ENCODE measurements at regions not wholly inside any gene's neighbourhood (a gene's known extent, or its start where the extent isn't known, plus 50 kb on each side); places are given as distances from the start of the nearest gene placed in this dataset.

- DNase-seq = no peak
- Histone ChIP-seq H3K27me3 (no peaks in the 10 kb centered on the region), H3K27ac (no peak overlapping the region), H3K4me3 (no peak overlapping the region), H3K36me3 (no peaks in the 10 kb centered on the region), H3K9me3 (no peaks in the 10 kb centered on the region), H3K4me1 (no peaks in the 10 kb centered on the region)
- TF ChIP-seq POLR2A (IDR thresholded peaks at IDR 0.05) (no peak), CTCF (IDR thresholded peaks at IDR 0.05) (no peak)
- intact Hi-C loops (cut with DNase I; ENCODE audit: low total_unique reads) = no loop called here
Measured at GRCh38 chr16:9437115-9437514, 345.7 kb downstream of the HAPSTR1 start.

DNA sequence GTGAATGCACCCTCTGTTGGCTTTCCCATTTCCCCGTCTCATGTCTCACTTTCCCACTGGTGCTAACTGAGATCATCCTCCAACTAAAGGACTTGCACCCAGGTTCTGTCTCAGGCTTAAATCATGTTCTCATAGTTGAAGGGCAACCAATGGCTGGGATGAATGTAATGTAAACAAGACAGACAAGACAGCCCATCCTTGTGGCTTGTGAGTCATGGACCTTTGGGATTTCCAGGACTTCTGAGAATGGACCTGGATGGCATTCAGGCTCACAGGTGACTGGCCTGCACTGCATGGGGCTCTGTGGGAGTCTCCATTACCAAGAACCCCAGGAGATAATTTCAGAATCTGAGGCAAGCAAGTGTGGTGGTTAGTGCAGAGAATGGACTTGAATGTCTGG is 347.5 kb downstream of the HAPSTR1 start:
- Histone ChIP-seq H3K9me3 (no peaks in the 10 kb centered on the region), H3K4me1 (no peaks in the 10 kb centered on the region), H3K36me3 (no peaks in the 10 kb centered on the region), H3K27me3 (no peaks in the 10 kb centered on the region), H3K27ac (no peak overlapping the region), H3K4me3 (no peak overlapping the region)
- TF ChIP-seq CTCF (IDR thresholded peaks at IDR 0.05) (no peak), POLR2A (IDR thresholded peaks at IDR 0.05) (no peak)
- intact Hi-C loops (cut with DNase I; ENCODE audit: low total_unique reads) = no loop called here
- DNase-seq = no peak

DNA sequence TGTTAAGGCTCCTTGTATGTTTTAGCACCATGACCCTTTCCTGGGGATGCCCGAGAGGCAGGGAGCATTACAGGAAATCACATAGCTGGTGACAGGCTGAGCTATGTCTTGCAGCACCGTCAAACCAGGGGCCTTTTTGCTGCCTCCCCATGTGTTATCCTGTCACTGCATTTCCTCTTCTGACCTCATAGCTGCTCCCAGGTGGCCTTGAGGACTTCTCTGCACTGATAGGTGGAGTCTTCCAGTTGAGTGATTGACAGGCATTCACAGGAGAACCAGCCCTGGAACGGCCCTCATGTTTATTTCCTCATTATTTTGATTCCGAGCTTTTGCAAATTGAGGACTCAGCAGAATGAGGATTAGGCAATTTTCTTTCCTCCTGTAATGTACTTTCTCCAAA is 349.6 kb downstream of the HAPSTR1 start:
- Histone ChIP-seq H3K4me3 (no peak overlapping the region), H3K27me3 (no peaks in the 10 kb centered on the region), H3K36me3 (no peaks in the 10 kb centered on the region), H3K27ac (no peak overlapping the region), H3K9me3 (no peaks in the 10 kb centered on the region), H3K4me1 (no peaks in the 10 kb centered on the region)
- no peak for DNase-seq
- intact Hi-C loops (cut with DNase I; ENCODE audit: low total_unique reads) = no loop called here
- TF ChIP-seq CTCF (IDR thresholded peaks at IDR 0.05) (no peak), POLR2A (IDR thresholded peaks at IDR 0.05) (no peak)

GRCh38 chr16:9443864-9444263 is 352.4 kb downstream of the HAPSTR1 start:
- no peaks in the 10 kb centered on the region for H3K9me3 ChIP-seq
- no peak overlapping the region for H3K4me3 ChIP-seq
- H3K27me3 ChIP-seq = no peaks in the 10 kb centered on the region
- intact Hi-C loops (cut with DNase I; ENCODE audit: low total_unique reads) = no loop called here
- H3K4me1 ChIP-seq = no peaks in the 10 kb centered on the region
- no peaks in the 10 kb centered on the region for H3K36me3 ChIP-seq
- TF ChIP-seq CTCF (IDR thresholded peaks at IDR 0.05) = no peak
- no peak for TF ChIP-seq POLR2A (IDR thresholded peaks at IDR 0.05)
- no peak overlapping the region for H3K27ac ChIP-seq
- DNase-seq = no peak

- DNase-seq = no peak
- TF ChIP-seq CTCF (IDR thresholded peaks at IDR 0.05) (no peak), POLR2A (IDR thresholded peaks at IDR 0.05) (no peak)
- intact Hi-C loops (cut with DNase I; ENCODE audit: low total_unique reads) = no loop called here
- Histone ChIP-seq H3K27ac (no peak overlapping the region), H3K36me3 (no peaks in the 10 kb centered on the region), H3K9me3 (peaks cover 0 to 5% of the 10 kb centered on the region in 2 donors), H3K4me1 (no peaks in the 10 kb centered on the region), H3K4me3 (no peak overlapping the region), H3K27me3 (no peaks in the 10 kb centered on the region)
Measured at GRCh38 chr16:9446471-9447194, 355.2 kb downstream of the HAPSTR1 start.

Measured in uterus (tissue), 3 donors.